ENCODE measurements at regions not wholly inside any gene's neighbourhood (a gene's known extent, or its start where the extent isn't known, plus 50 kb on each side); places are given as distances from the start of the nearest gene placed in this dataset.

GRCh38 chr1:181326348-181326747, 157.0 kb upstream of the CACNA1E start:
- 95% methylated on average over 3 of the region's 3 CpGs for WGBS
- TF ChIP-seq EP300 (IDR thresholded peaks at IDR 0.05), result no peak
- TF ChIP-seq POLR2AphosphoS5 (IDR thresholded peaks at IDR 0.05), result no peak
- TF ChIP-seq CTCF (IDR thresholded peaks at IDR 0.05), result no peak
- no peak for TF ChIP-seq POLR2A (IDR thresholded peaks at IDR 0.05)
- Histone ChIP-seq H3K4me3 (no peak overlapping the region), H3K27me3 (no peaks in the 10 kb centered on the region), H3K4me1 (no peaks in the 10 kb centered on the region), H3K36me3 (no peaks in the 10 kb centered on the region), H3K9me3 (no peaks in the 10 kb centered on the region), H3K27ac (no peak overlapping the region)
- no peak for DNase-seq (ENCODE audit: low spot score in 2 of 2)

- H3K36me3 ChIP-seq, result no peaks in the 10 kb centered on the region
- 83% methylated on average over 4 of the region's 4 CpGs for WGBS
- TF ChIP-seq POLR2A (IDR thresholded peaks at IDR 0.05), result no peak
- no peak for TF ChIP-seq CTCF (IDR thresholded peaks at IDR 0.05)
- no peak for TF ChIP-seq POLR2AphosphoS5 (IDR thresholded peaks at IDR 0.05)
- TF ChIP-seq EP300 (IDR thresholded peaks at IDR 0.05), result no peak
- H3K4me3 ChIP-seq, result no peak overlapping the region
- DNase-seq (ENCODE audit: low spot score in 2 of 2), result no peak
- no peak overlapping the region for H3K27ac ChIP-seq
- no peaks in the 10 kb centered on the region for H3K9me3 ChIP-seq
- H3K27me3 ChIP-seq, result no peaks in the 10 kb centered on the region
- no peaks in the 10 kb centered on the region for H3K4me1 ChIP-seq
Observed at GRCh38 chr1:181327796-181328195, 155.5 kb upstream of the CACNA1E start.

GRCh38 chr1:181334724-181335123, 148.6 kb upstream of the CACNA1E start:
- no peaks in the 10 kb centered on the region for H3K36me3 ChIP-seq
- 92% methylated on average over 2 of the region's 2 CpGs for WGBS
- TF ChIP-seq CTCF (IDR thresholded peaks at IDR 0.05) (no peak), POLR2A (IDR thresholded peaks at IDR 0.05) (no peak), POLR2AphosphoS5 (IDR thresholded peaks at IDR 0.05) (no peak), EP300 (IDR thresholded peaks at IDR 0.05) (no peak)
- H3K9me3 ChIP-seq, result no peaks in the 10 kb centered on the region
- H3K27ac ChIP-seq, result no peak overlapping the region
- no peak for DNase-seq (ENCODE audit: low spot score in 2 of 2)
- H3K4me3 ChIP-seq, result no peak overlapping the region
- H3K4me1 ChIP-seq, result no peaks in the 10 kb centered on the region
- no peaks in the 10 kb centered on the region for H3K27me3 ChIP-seq

GRCh38 chr1:181335631-181336030, 147.7 kb upstream of the CACNA1E start:
- no peaks in the 10 kb centered on the region for H3K36me3 ChIP-seq
- no peak for DNase-seq (ENCODE audit: low spot score in 2 of 2)
- no peak for TF ChIP-seq EP300 (IDR thresholded peaks at IDR 0.05)
- no peak for TF ChIP-seq CTCF (IDR thresholded peaks at IDR 0.05)
- no peak for TF ChIP-seq POLR2A (IDR thresholded peaks at IDR 0.05)
- TF ChIP-seq POLR2AphosphoS5 (IDR thresholded peaks at IDR 0.05), result no peak
- no peaks in the 10 kb centered on the region for H3K9me3 ChIP-seq
- no peak overlapping the region for H3K27ac ChIP-seq
- 76% methylated on average over 3 of the region's 3 CpGs for WGBS
- no peaks in the 10 kb centered on the region for H3K27me3 ChIP-seq
- H3K4me1 ChIP-seq, result no peaks in the 10 kb centered on the region
- H3K4me3 ChIP-seq, result no peak overlapping the region

- DNase-seq (ENCODE audit: low spot score in 2 of 2), result no peak
- Histone ChIP-seq H3K9me3 (no peaks in the 10 kb centered on the region), H3K36me3 (no peaks in the 10 kb centered on the region), H3K27ac (no peak overlapping the region), H3K4me1 (peaks cover 9% of the 10 kb centered on the region), H3K4me3 (no peak overlapping the region), H3K27me3 (peaks cover 5% of the 10 kb centered on the region)
- 72% methylated on average over 6 of the region's 6 CpGs for WGBS
- TF ChIP-seq EP300 (IDR thresholded peaks at IDR 0.05) (no peak), POLR2A (IDR thresholded peaks at IDR 0.05) (no peak), CTCF (IDR thresholded peaks at IDR 0.05) (no peak), POLR2AphosphoS5 (IDR thresholded peaks at IDR 0.05) (no peak)
Observed at GRCh38 chr1:181341026-181341632, 142.2 kb upstream of the CACNA1E start.

Data from suprapubic skin (tissue), 4 donors.